Osteoblast (primary cell): ENCODE measurements at regions not wholly inside any gene's neighbourhood (a gene's known extent, or its start where the extent isn't known, plus 50 kb on each side); places are given as distances from the start of the nearest gene placed in this dataset.

Experiments
- DNase-seq: peaks from one replicate; pipeline ENCODE4 v3.0.0; 2011; ENCODE audit warnings: low spot score, mixed read lengths; ENCODE audit not compliant: insufficient read length; ENCODE audit errors: missing footprints
- H2AFZ ChIP-seq: 2 replicates; pipeline ENCODE4 v1.6.0; 2011; ENCODE audit warnings: mild to moderate bottlenecking, low read length
- H3K27ac ChIP-seq: 2 replicates; pipeline ENCODE4 v1.5.1; 2011; ENCODE audit warnings: mild to moderate bottlenecking, low read depth, low read length, moderate library complexity
- H3K27me3 ChIP-seq: 2 replicates; pipeline ENCODE4 v1.6.0; 2012; ENCODE audit warnings: mild to moderate bottlenecking, control low read depth, inconsistent platforms, low read length, moderate library complexity; ENCODE audit not compliant: insufficient read depth
- H3K36me3 ChIP-seq: 2 replicates; pipeline ENCODE4 v1.5.1; 2011; ENCODE audit warnings: mild to moderate bottlenecking, low read length, control low read depth, moderate library complexity; ENCODE audit not compliant: insufficient read depth
- H3K4me1 ChIP-seq: 2 replicates; pipeline ENCODE4 v1.5.1; 2011; ENCODE audit warnings: mild to moderate bottlenecking, low read length, control low read depth, moderate library complexity; ENCODE audit not compliant: insufficient read depth
- H3K4me2 ChIP-seq: 2 replicates; pipeline ENCODE4 v1.6.0; 2011; ENCODE audit warnings: mild to moderate bottlenecking, low read length; ENCODE audit not compliant: insufficient read depth
- H3K4me3 ChIP-seq: fragments of 200-600 bp; sonication (generic); 3 replicates; pipeline ENCODE4 v1.5.1; 2012; ENCODE audit warnings: mild to moderate bottlenecking, low read length, inconsistent platforms; ENCODE audit not compliant: insufficient read depth
- H3K79me2 ChIP-seq: 2 replicates; pipeline ENCODE4 v1.6.0; 2012; ENCODE audit warnings: mild to moderate bottlenecking, low read length, control low read depth, inconsistent platforms; ENCODE audit not compliant: insufficient read depth
- H3K9me3 ChIP-seq: 2 replicates; pipeline ENCODE4 v1.5.1; 2011; ENCODE audit warnings: low read depth, low read length, control low read depth
- H4K20me1 ChIP-seq: 2 replicates; pipeline ENCODE4 v1.6.0; 2012; ENCODE audit warnings: mild to moderate bottlenecking, low read length, control low read depth; ENCODE audit not compliant: insufficient read depth
- TF ChIP-seq, protein P1 (sequence below): IDR thresholded peaks from 2 replicates; pipeline ENCODE4 v1.5.1; 2011; ENCODE audit warnings: mild to moderate bottlenecking, low read depth, low read length, moderate library complexity; ENCODE audit errors: extremely low read depth

DNA sequence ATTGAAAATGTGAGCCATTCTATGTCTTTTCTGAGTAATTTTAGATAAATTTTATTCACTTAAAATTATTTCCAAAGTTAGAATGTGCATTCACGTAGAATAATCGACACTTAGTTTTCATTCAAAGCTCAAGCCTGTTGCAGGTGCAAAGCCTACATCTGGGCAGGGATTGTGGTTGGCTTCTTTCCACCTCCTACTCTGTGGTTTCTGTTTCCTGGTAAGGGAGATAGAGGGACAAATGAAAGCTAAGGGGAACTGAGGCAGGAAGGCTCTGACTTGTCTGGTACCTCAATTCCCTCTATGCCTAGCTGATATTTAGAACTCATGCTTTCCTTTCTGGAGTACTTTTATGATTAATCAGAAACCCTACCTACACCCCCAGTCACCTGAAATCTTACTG is 251.2 kb upstream of the DPYD start:
- DNase-seq: no peak
- no peaks in the 10 kb centered on the region for H3K27me3 ChIP-seq
- H3K9me3 ChIP-seq: no peaks in the 10 kb centered on the region
- H4K20me1 ChIP-seq: no peaks in the 10 kb centered on the region
- no peaks in the 10 kb centered on the region for H3K36me3 ChIP-seq
- no peak overlapping the region for H3K4me3 ChIP-seq
- no peaks in the 10 kb centered on the region for H3K4me1 ChIP-seq
- no peaks in the 10 kb centered on the region for H3K79me2 ChIP-seq
- H3K27ac ChIP-seq: no peak overlapping the region
- H3K4me2 ChIP-seq: no peak overlapping the region
- H2AFZ ChIP-seq: no peak overlapping the region
- TF ChIP-seq, protein P1, sequence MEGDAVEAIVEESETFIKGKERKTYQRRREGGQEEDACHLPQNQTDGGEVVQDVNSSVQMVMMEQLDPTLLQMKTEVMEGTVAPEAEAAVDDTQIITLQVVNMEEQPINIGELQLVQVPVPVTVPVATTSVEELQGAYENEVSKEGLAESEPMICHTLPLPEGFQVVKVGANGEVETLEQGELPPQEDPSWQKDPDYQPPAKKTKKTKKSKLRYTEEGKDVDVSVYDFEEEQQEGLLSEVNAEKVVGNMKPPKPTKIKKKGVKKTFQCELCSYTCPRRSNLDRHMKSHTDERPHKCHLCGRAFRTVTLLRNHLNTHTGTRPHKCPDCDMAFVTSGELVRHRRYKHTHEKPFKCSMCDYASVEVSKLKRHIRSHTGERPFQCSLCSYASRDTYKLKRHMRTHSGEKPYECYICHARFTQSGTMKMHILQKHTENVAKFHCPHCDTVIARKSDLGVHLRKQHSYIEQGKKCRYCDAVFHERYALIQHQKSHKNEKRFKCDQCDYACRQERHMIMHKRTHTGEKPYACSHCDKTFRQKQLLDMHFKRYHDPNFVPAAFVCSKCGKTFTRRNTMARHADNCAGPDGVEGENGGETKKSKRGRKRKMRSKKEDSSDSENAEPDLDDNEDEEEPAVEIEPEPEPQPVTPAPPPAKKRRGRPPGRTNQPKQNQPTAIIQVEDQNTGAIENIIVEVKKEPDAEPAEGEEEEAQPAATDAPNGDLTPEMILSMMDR: no peak

DNA sequence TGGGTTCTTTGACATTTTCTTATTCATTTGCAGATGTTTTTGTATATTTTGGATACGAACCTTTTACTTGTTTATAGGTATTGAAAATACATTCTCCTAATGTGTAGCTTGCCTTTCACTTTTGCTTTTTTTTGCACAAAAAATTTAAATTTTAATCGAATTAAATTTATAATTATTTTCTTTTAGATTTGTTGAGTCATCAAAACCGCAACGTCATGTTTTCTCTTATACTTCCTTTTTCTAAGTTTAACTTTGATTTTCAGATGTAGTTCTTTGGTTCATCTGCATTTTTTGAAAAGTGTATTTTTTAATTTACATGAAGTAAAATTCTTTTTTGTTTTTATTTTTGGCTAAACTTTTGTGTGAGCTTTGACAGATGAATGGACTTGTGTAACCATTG is 243.7 kb upstream of the DPYD start:
- Histone ChIP-seq H3K4me1 (no peaks in the 10 kb centered on the region), H3K27ac (no peak overlapping the region), H3K4me3 (no peak overlapping the region), H3K36me3 (no peaks in the 10 kb centered on the region), H4K20me1 (no peaks in the 10 kb centered on the region), H3K27me3 (no peaks in the 10 kb centered on the region), H3K9me3 (no peaks in the 10 kb centered on the region), H3K79me2 (no peaks in the 10 kb centered on the region), H2AFZ (no peak overlapping the region), H3K4me2 (no peak overlapping the region)
- TF ChIP-seq, protein P1: no peak
- no peak for DNase-seq

DNA sequence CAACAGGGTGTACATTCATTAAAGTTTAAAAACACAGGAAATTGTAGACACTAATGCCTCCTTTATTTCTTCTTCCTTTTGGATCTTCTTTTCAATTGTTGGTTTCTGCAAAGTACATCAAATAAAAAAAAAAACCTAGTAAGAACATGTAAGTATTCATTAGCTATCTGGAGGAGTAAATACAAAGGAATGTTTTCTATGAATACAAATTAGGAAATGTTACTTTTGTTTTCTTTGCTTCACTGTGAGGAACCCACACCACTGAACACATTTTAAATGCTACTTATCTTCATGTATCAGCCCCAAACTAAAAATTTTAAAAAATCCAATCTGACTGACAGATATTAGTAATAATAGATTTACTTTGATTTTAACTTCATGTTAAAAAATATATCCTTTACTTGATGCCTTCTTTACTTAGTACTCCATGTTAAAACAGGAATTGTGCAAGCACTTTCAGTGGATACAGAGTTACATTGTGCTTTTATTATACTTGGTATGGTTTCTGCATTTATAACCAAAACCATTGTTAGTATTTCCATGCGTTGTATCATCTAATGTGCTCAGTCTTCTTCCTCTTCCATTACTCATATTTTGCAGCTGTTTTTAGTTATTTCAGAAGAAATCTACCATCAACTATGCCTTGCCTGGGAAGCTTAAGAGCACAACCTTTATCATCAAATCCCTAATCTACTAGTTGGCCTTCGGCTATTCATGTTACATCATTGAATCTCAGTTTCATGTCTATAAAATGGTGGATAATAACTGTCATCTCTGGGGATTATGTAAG is 236.9 kb upstream of the DPYD start:
- H3K27ac ChIP-seq: peak overlapping the region; percentile 36
- H3K36me3 ChIP-seq: no peaks in the 10 kb centered on the region
- TF ChIP-seq, protein P1: no peak
- no peaks in the 10 kb centered on the region for H4K20me1 ChIP-seq
- peak overlapping the region; percentile 49 for H2AFZ ChIP-seq
- no peaks in the 10 kb centered on the region for H3K9me3 ChIP-seq
- DNase-seq: no peak
- no peak overlapping the region for H3K4me3 ChIP-seq
- peaks cover 4% of the 10 kb centered on the region for H3K4me1 ChIP-seq
- no peaks in the 10 kb centered on the region for H3K79me2 ChIP-seq
- H3K4me2 ChIP-seq: peak overlapping the region; percentile 51
- no peaks in the 10 kb centered on the region for H3K27me3 ChIP-seq

DNA sequence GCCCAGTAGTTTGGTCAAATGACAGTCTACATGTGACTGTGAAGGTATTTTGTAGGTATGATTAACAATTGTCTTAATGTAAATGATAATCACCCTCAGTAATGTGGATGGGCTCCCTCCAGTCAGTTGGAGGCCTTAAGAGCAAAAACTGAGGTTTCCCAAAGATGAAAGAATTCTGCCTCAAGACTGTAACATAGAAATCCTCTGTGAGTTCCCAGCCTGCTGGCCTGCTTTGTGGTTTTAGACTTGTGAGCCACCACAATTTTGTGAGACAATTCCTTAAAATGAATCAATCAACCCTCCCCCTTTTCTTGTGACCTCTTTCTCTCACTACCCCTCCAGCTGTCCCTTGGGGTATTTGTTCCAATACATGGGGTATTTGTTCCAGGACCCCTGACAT is 226.4 kb upstream of the DPYD start:
- TF ChIP-seq, protein P1: no peak
- no peak overlapping the region for H3K4me3 ChIP-seq
- no peaks in the 10 kb centered on the region for H3K27me3 ChIP-seq
- no peak for DNase-seq
- no peaks in the 10 kb centered on the region for H3K36me3 ChIP-seq
- no peak overlapping the region for H3K4me2 ChIP-seq
- H3K4me1 ChIP-seq: peaks cover 3% of the 10 kb centered on the region
- H3K79me2 ChIP-seq: no peaks in the 10 kb centered on the region
- H4K20me1 ChIP-seq: no peaks in the 10 kb centered on the region
- H2AFZ ChIP-seq: no peak overlapping the region
- no peaks in the 10 kb centered on the region for H3K9me3 ChIP-seq
- no peak overlapping the region for H3K27ac ChIP-seq
